ENCODE measurements at regions not wholly inside any gene's neighbourhood (a gene's known extent, or its start where the extent isn't known, plus 50 kb on each side); places are given as distances from the start of the nearest gene placed in this dataset.

GRCh38 chr2:19846567-19846966, 55.2 kb downstream of the TTC32 start:
- no peak overlapping the region for H3K4me3 ChIP-seq (ENCODE audit: low read depth, low read length)
- no peaks in the 10 kb centered on the region for H3K9me3 ChIP-seq (ENCODE audit: control insufficient read depth, insufficient read depth, low read length)
- no peaks in the 10 kb centered on the region for H3K27me3 ChIP-seq (ENCODE audit: control insufficient read depth, insufficient read depth, low read length)
- no peaks in the 10 kb centered on the region for H3K4me1 ChIP-seq (ENCODE audit: control insufficient read depth, insufficient read depth, low read length)
- H3K27ac ChIP-seq (ENCODE audit: low read depth, low read length) = no peak overlapping the region
- no peak overlapping the region for H3K9ac ChIP-seq (ENCODE audit: low read depth, low read length)
- H3K36me3 ChIP-seq (ENCODE audit: control insufficient read depth, insufficient read depth, low read length) = no peaks in the 10 kb centered on the region

GRCh38 chr2:19846030-19846429, 55.8 kb downstream of the TTC32 start:
- H3K9ac ChIP-seq (ENCODE audit: low read depth, low read length) = no peak overlapping the region
- no peaks in the 10 kb centered on the region for H3K27me3 ChIP-seq (ENCODE audit: control insufficient read depth, insufficient read depth, low read length)
- no peak overlapping the region for H3K27ac ChIP-seq (ENCODE audit: low read depth, low read length)
- H3K9me3 ChIP-seq (ENCODE audit: control insufficient read depth, insufficient read depth, low read length) = no peaks in the 10 kb centered on the region
- H3K36me3 ChIP-seq (ENCODE audit: control insufficient read depth, insufficient read depth, low read length) = no peaks in the 10 kb centered on the region
- no peak overlapping the region for H3K4me3 ChIP-seq (ENCODE audit: low read depth, low read length)
- H3K4me1 ChIP-seq (ENCODE audit: control insufficient read depth, insufficient read depth, low read length) = no peaks in the 10 kb centered on the region

GRCh38 chr2:19845323-19845920, 56.4 kb downstream of the TTC32 start:
- Histone ChIP-seq H3K4me1 (ENCODE audit: control insufficient read depth, insufficient read depth, low read length) (no peaks in the 10 kb centered on the region), H3K4me3 (ENCODE audit: low read depth, low read length) (no peak overlapping the region)

GRCh38 chr2:19844750-19845149, 57.0 kb downstream of the TTC32 start:
- Histone ChIP-seq H3K36me3 (ENCODE audit: control insufficient read depth, insufficient read depth, low read length) (no peaks in the 10 kb centered on the region), H3K9me3 (ENCODE audit: control insufficient read depth, insufficient read depth, low read length) (no peaks in the 10 kb centered on the region), H3K4me1 (ENCODE audit: control insufficient read depth, insufficient read depth, low read length) (no peaks in the 10 kb centered on the region), H3K27me3 (ENCODE audit: control insufficient read depth, insufficient read depth, low read length) (no peaks in the 10 kb centered on the region), H3K4me3 (ENCODE audit: low read depth, low read length) (no peak overlapping the region), H3K27ac (ENCODE audit: low read depth, low read length) (no peak overlapping the region), H3K9ac (ENCODE audit: low read depth, low read length) (no peak overlapping the region)

More at GRCh38 chr2:19845323-19845920, 56.4 kb downstream of the TTC32 start:
- Histone ChIP-seq H3K9me3 (ENCODE audit: control insufficient read depth, insufficient read depth, low read length) (no peaks in the 10 kb centered on the region), H3K9ac (ENCODE audit: low read depth, low read length) (no peak overlapping the region), H3K36me3 (ENCODE audit: control insufficient read depth, insufficient read depth, low read length) (no peaks in the 10 kb centered on the region), H3K27ac (ENCODE audit: low read depth, low read length) (no peak overlapping the region), H3K27me3 (ENCODE audit: control insufficient read depth, insufficient read depth, low read length) (no peaks in the 10 kb centered on the region)

- H3K27ac ChIP-seq (ENCODE audit: low read depth, low read length) = no peak overlapping the region
- no peaks in the 10 kb centered on the region for H3K36me3 ChIP-seq (ENCODE audit: control insufficient read depth, insufficient read depth, low read length)
Observed at GRCh38 chr2:19843992-19844515, 57.7 kb downstream of the TTC32 start.

GRCh38 chr2:19841918-19842693, 59.7 kb downstream of the TTC32 start:
- Histone ChIP-seq H3K27me3 (ENCODE audit: control insufficient read depth, insufficient read depth, low read length) (no peaks in the 10 kb centered on the region), H3K4me1 (ENCODE audit: control insufficient read depth, insufficient read depth, low read length) (no peaks in the 10 kb centered on the region), H3K36me3 (ENCODE audit: control insufficient read depth, insufficient read depth, low read length) (no peaks in the 10 kb centered on the region), H3K4me3 (ENCODE audit: low read depth, low read length) (no peak overlapping the region), H3K9ac (ENCODE audit: low read depth, low read length) (no peak overlapping the region), H3K27ac (ENCODE audit: low read depth, low read length) (no peak overlapping the region), H3K9me3 (ENCODE audit: control insufficient read depth, insufficient read depth, low read length) (no peaks in the 10 kb centered on the region)

More at GRCh38 chr2:19843992-19844515, 57.7 kb downstream of the TTC32 start:
- Histone ChIP-seq H3K4me3 (ENCODE audit: low read depth, low read length) (no peak overlapping the region), H3K27me3 (ENCODE audit: control insufficient read depth, insufficient read depth, low read length) (no peaks in the 10 kb centered on the region), H3K4me1 (ENCODE audit: control insufficient read depth, insufficient read depth, low read length) (no peaks in the 10 kb centered on the region), H3K9ac (ENCODE audit: low read depth, low read length) (no peak overlapping the region), H3K9me3 (ENCODE audit: control insufficient read depth, insufficient read depth, low read length) (no peaks in the 10 kb centered on the region)

GRCh38 chr2:19839438-19839837, 62.3 kb downstream of the TTC32 start:
- H3K4me1 ChIP-seq (ENCODE audit: control insufficient read depth, insufficient read depth, low read length) = no peaks in the 10 kb centered on the region
- H3K27ac ChIP-seq (ENCODE audit: low read depth, low read length) = no peak overlapping the region
- no peak overlapping the region for H3K9ac ChIP-seq (ENCODE audit: low read depth, low read length)
- H3K4me3 ChIP-seq (ENCODE audit: low read depth, low read length) = no peak overlapping the region
- no peaks in the 10 kb centered on the region for H3K36me3 ChIP-seq (ENCODE audit: control insufficient read depth, insufficient read depth, low read length)
- no peaks in the 10 kb centered on the region for H3K9me3 ChIP-seq (ENCODE audit: control insufficient read depth, insufficient read depth, low read length)
- H3K27me3 ChIP-seq (ENCODE audit: control insufficient read depth, insufficient read depth, low read length) = no peaks in the 10 kb centered on the region

- no peak overlapping the region for H3K9ac ChIP-seq (ENCODE audit: low read depth, low read length)
- no peaks in the 10 kb centered on the region for H3K9me3 ChIP-seq (ENCODE audit: control insufficient read depth, insufficient read depth, low read length)
- no peaks in the 10 kb centered on the region for H3K36me3 ChIP-seq (ENCODE audit: control insufficient read depth, insufficient read depth, low read length)
- no peaks in the 10 kb centered on the region for H3K27me3 ChIP-seq (ENCODE audit: control insufficient read depth, insufficient read depth, low read length)
- H3K4me3 ChIP-seq (ENCODE audit: low read depth, low read length) = no peak overlapping the region
- H3K27ac ChIP-seq (ENCODE audit: low read depth, low read length) = no peak overlapping the region
- H3K4me1 ChIP-seq (ENCODE audit: control insufficient read depth, insufficient read depth, low read length) = no peaks in the 10 kb centered on the region
Observed at GRCh38 chr2:19838616-19839015, 63.2 kb downstream of the TTC32 start.

GRCh38 chr2:19837235-19837766, 64.5 kb downstream of the TTC32 start:
- Histone ChIP-seq H3K36me3 (ENCODE audit: control insufficient read depth, insufficient read depth, low read length) (no peaks in the 10 kb centered on the region), H3K9ac (ENCODE audit: low read depth, low read length) (no peak overlapping the region), H3K4me1 (ENCODE audit: control insufficient read depth, insufficient read depth, low read length) (no peaks in the 10 kb centered on the region), H3K27ac (ENCODE audit: low read depth, low read length) (no peak overlapping the region), H3K4me3 (ENCODE audit: low read depth, low read length) (no peak overlapping the region), H3K9me3 (ENCODE audit: control insufficient read depth, insufficient read depth, low read length) (no peaks in the 10 kb centered on the region), H3K27me3 (ENCODE audit: control insufficient read depth, insufficient read depth, low read length) (no peaks in the 10 kb centered on the region)

GRCh38 chr2:19835781-19836281, 66.0 kb downstream of the TTC32 start:
- H3K9me3 ChIP-seq (ENCODE audit: control insufficient read depth, insufficient read depth, low read length) = no peaks in the 10 kb centered on the region
- no peak overlapping the region for H3K9ac ChIP-seq (ENCODE audit: low read depth, low read length)
- H3K4me3 ChIP-seq (ENCODE audit: low read depth, low read length) = no peak overlapping the region
- no peaks in the 10 kb centered on the region for H3K4me1 ChIP-seq (ENCODE audit: control insufficient read depth, insufficient read depth, low read length)
- no peak overlapping the region for H3K27ac ChIP-seq (ENCODE audit: low read depth, low read length)
- no peaks in the 10 kb centered on the region for H3K27me3 ChIP-seq (ENCODE audit: control insufficient read depth, insufficient read depth, low read length)
- no peaks in the 10 kb centered on the region for H3K36me3 ChIP-seq (ENCODE audit: control insufficient read depth, insufficient read depth, low read length)

GRCh38 chr2:19833978-19834377, 67.8 kb downstream of the TTC32 start:
- H3K9ac ChIP-seq (ENCODE audit: low read depth, low read length) = no peak overlapping the region
- no peak overlapping the region for H3K27ac ChIP-seq (ENCODE audit: low read depth, low read length)
- H3K36me3 ChIP-seq (ENCODE audit: control insufficient read depth, insufficient read depth, low read length) = no peaks in the 10 kb centered on the region
- H3K9me3 ChIP-seq (ENCODE audit: control insufficient read depth, insufficient read depth, low read length) = no peaks in the 10 kb centered on the region
- H3K4me3 ChIP-seq (ENCODE audit: low read depth, low read length) = no peak overlapping the region
- no peaks in the 10 kb centered on the region for H3K4me1 ChIP-seq (ENCODE audit: control insufficient read depth, insufficient read depth, low read length)
- H3K27me3 ChIP-seq (ENCODE audit: control insufficient read depth, insufficient read depth, low read length) = no peaks in the 10 kb centered on the region

All from HUES48 (cell line).